ENCODE measurements at regions not wholly inside any gene's neighbourhood (a gene's known extent, or its start where the extent isn't known, plus 50 kb on each side); places are given as distances from the start of the nearest gene placed in this dataset.

GRCh38 chr1:47529520-47530098, 91.8 kb downstream of the FOXD2 start:
- TF ChIP-seq CTCF (IDR thresholded peaks at IDR 0.05), result peak in 2 of 4 experiments; percentile 16 to 26
- TF ChIP-seq POLR2AphosphoS5 (IDR thresholded peaks at IDR 0.05), result no peak

All from gastroesophageal sphincter (tissue), 3 donors.